ENCODE measurements at regions not wholly inside any gene's neighbourhood (a gene's known extent, or its start where the extent isn't known, plus 50 kb on each side); places are given as distances from the start of the nearest gene placed in this dataset.

GRCh38 chr18:47461977-47462376 is 210.5 kb upstream of the SKOR2 start:
- no peaks in the 10 kb centered on the region for H3K27me3 ChIP-seq (replicated peaks; ENCODE audit: insufficient read depth)
- H3K9me3 ChIP-seq = no peaks in the 10 kb centered on the region
- ATAC-seq (ENCODE audit: insufficient number of reproducible peaks, low FRiP score, low read depth) = no peak
- no peaks in the 10 kb centered on the region for H3K36me3 ChIP-seq
- H3K4me3 ChIP-seq = no peak overlapping the region
- no peaks in the 10 kb centered on the region for H3K4me1 ChIP-seq (ENCODE audit: control insufficient read depth in 1 of 2, low read depth in 2 of 2)
- no peak for DNase-seq (ENCODE audit: low spot score)
- TF ChIP-seq, protein P1, sequence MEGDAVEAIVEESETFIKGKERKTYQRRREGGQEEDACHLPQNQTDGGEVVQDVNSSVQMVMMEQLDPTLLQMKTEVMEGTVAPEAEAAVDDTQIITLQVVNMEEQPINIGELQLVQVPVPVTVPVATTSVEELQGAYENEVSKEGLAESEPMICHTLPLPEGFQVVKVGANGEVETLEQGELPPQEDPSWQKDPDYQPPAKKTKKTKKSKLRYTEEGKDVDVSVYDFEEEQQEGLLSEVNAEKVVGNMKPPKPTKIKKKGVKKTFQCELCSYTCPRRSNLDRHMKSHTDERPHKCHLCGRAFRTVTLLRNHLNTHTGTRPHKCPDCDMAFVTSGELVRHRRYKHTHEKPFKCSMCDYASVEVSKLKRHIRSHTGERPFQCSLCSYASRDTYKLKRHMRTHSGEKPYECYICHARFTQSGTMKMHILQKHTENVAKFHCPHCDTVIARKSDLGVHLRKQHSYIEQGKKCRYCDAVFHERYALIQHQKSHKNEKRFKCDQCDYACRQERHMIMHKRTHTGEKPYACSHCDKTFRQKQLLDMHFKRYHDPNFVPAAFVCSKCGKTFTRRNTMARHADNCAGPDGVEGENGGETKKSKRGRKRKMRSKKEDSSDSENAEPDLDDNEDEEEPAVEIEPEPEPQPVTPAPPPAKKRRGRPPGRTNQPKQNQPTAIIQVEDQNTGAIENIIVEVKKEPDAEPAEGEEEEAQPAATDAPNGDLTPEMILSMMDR (IDR thresholded peaks at IDR 0.05) = no peak
- no peak overlapping the region for H3K27ac ChIP-seq

DNA sequence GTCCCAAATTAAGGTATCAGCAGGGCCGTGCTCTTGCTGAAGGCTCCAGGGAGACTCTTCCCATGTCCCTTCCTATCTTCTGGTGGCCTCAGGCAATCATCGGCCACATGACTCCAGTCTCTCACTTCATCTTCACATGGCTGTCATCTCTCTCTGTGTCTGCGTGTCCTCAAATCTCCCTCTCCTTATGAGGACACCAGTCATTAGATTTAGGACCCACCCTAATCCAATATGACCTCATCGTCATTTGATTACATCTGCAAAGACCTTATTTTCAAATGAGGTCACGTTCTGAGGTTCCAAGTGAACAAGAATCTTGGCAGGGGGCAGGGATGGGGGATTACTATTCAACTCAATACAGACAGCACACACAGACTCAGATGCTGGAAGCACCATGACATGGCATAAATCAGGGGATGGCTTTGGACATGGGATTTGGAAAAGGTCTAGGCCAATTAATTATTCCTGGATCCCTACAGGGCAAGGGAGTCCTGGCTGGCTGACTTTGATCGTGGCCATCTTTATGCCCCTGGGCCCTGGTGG is 210.0 kb upstream of the SKOR2 start:
- no peak for ATAC-seq (ENCODE audit: insufficient number of reproducible peaks, low FRiP score, low read depth)
- Histone ChIP-seq H3K4me1 (ENCODE audit: control insufficient read depth in 1 of 2, low read depth in 2 of 2) (no peaks in the 10 kb centered on the region), H3K4me3 (no peak overlapping the region), H3K36me3 (no peaks in the 10 kb centered on the region), H3K9me3 (no peaks in the 10 kb centered on the region), H3K27me3 (replicated peaks; ENCODE audit: insufficient read depth) (no peaks in the 10 kb centered on the region), H3K27ac (no peak overlapping the region)
- no peak for DNase-seq (ENCODE audit: low spot score)
- TF ChIP-seq, protein P1 (IDR thresholded peaks at IDR 0.05) = no peak

GRCh38 chr18:47458483-47458882 is 207.0 kb upstream of the SKOR2 start:
- no peaks in the 10 kb centered on the region for H3K36me3 ChIP-seq
- H3K27ac ChIP-seq = no peak overlapping the region
- no peaks in the 10 kb centered on the region for H3K27me3 ChIP-seq (replicated peaks; ENCODE audit: insufficient read depth)
- H3K4me1 ChIP-seq (ENCODE audit: control insufficient read depth in 1 of 2, low read depth in 2 of 2) = no peaks in the 10 kb centered on the region
- H3K9me3 ChIP-seq = no peaks in the 10 kb centered on the region
- H3K4me3 ChIP-seq = no peak overlapping the region
- TF ChIP-seq, protein P1 (IDR thresholded peaks at IDR 0.05) = no peak
- ATAC-seq (ENCODE audit: insufficient number of reproducible peaks, low FRiP score, low read depth) (no peak), DNase-seq (ENCODE audit: low spot score) (no peak)

- Histone ChIP-seq H3K27ac (no peak overlapping the region), H3K36me3 (no peaks in the 10 kb centered on the region), H3K4me3 (no peak overlapping the region), H3K9me3 (no peaks in the 10 kb centered on the region), H3K27me3 (replicated peaks; ENCODE audit: insufficient read depth) (no peaks in the 10 kb centered on the region), H3K4me1 (ENCODE audit: control insufficient read depth in 1 of 2, low read depth in 2 of 2) (no peaks in the 10 kb centered on the region)
- DNase-seq (ENCODE audit: low spot score) (no peak), ATAC-seq (ENCODE audit: insufficient number of reproducible peaks, low FRiP score, low read depth) (no peak)
- TF ChIP-seq, protein P1 (IDR thresholded peaks at IDR 0.05) = no peak
These were observed 206.2 kb upstream of the SKOR2 start for GRCh38 chr18:47457614-47458013.

DNA sequence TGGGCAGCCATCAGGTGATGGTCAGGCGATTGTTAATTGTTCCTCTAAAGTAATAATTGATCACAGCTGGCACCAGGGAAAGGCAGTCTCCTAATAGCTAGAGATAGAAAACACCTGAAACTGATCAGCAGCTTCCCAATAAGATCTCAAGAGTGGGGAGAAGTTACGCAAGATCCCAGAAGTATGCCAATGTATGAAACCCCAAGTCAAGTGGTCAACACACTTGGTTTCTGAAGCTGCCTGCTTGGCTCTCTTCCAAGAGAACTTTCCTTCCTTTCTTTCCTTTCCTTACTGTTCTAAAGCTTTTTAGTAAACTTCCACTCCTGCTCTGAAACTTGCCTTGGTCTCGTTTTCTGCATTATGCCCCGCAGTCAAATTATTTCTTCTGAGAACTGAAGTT is 201.6 kb upstream of the SKOR2 start:
- H3K27me3 ChIP-seq (replicated peaks; ENCODE audit: insufficient read depth) = no peaks in the 10 kb centered on the region
- ATAC-seq (ENCODE audit: insufficient number of reproducible peaks, low FRiP score, low read depth) (no peak), DNase-seq (ENCODE audit: low spot score) (no peak)
- H3K27ac ChIP-seq = no peak overlapping the region
- H3K4me3 ChIP-seq = no peak overlapping the region
- TF ChIP-seq, protein P1 (IDR thresholded peaks at IDR 0.05) = no peak
- H3K36me3 ChIP-seq = no peaks in the 10 kb centered on the region
- no peaks in the 10 kb centered on the region for H3K9me3 ChIP-seq
- no peaks in the 10 kb centered on the region for H3K4me1 ChIP-seq (ENCODE audit: control insufficient read depth in 1 of 2, low read depth in 2 of 2)

Measured in thoracic aorta (tissue), 2 donors.